Lower lobe of right lung (tissue), 2 donors: ENCODE measurements at regions not wholly inside any gene's neighbourhood (a gene's known extent, or its start where the extent isn't known, plus 50 kb on each side); places are given as distances from the start of the nearest gene placed in this dataset.

Experiments used
- ATAC-seq, 2 donors: fragments of 200-7000 bp; cut with Tn5 transposase; one replicate each; pipeline ENCODE4 v1.9.1; 2020 to 2022; ENCODE audit warnings: mild to moderate bottlenecking in 2 of 2, moderate library complexity in 2 of 2
- DNase-seq: peaks from one replicate; pipeline ENCODE4 v3.0.0-alpha.2; 2020
- H3K27ac ChIP-seq: fragments of 200-600 bp; one replicate; pipeline ENCODE4 v1.8.0; 2022
- H3K27me3 ChIP-seq: fragments of 200-600 bp; one replicate; pipeline ENCODE4 v1.8.0; 2022; ENCODE audit warnings: low read depth
- H3K36me3 ChIP-seq: fragments of 200-600 bp; one replicate; pipeline ENCODE4 v1.8.0; 2022; ENCODE audit warnings: mild to moderate bottlenecking
- H3K4me1 ChIP-seq: fragments of 200-600 bp; one replicate; pipeline ENCODE4 v1.8.0; 2022
- H3K4me3 ChIP-seq: fragments of 200-600 bp; one replicate; pipeline ENCODE4 v1.8.0; 2022; ENCODE audit warnings: mild to moderate bottlenecking
- H3K9me3 ChIP-seq: fragments of 200-600 bp; one replicate; pipeline ENCODE4 v1.8.0; 2022
- CTCF ChIP-seq: fragments of 200-600 bp; IDR thresholded peaks from one replicate; pipeline ENCODE4 v1.8.0; 2022; ENCODE audit warnings: antibody characterized with exemption, mild to moderate bottlenecking
- intact Hi-C: fragments of 100-400 bp; cut with DNase I; formaldehyde crosslinking; loops from one replicate; pipeline ENCODE4 v1.11.0; 2022
- donor health status: DM: no; HTN: yes; CAD: no; lungs with severe emphysema.

- ATAC-seq (no peak), DNase-seq (no peak)
- H3K4me1 ChIP-seq = no peaks in the 10 kb centered on the region
- no peak overlapping the region for H3K27ac ChIP-seq
- H3K36me3 ChIP-seq = no peaks in the 10 kb centered on the region
- no peak overlapping the region for H3K4me3 ChIP-seq
- TF ChIP-seq CTCF = no peak
- no peaks in the 10 kb centered on the region for H3K27me3 ChIP-seq
- no peaks in the 10 kb centered on the region for H3K9me3 ChIP-seq
- intact Hi-C loops = no loop called here
Measured at GRCh38 chr2:222082201-222082600, 216.6 kb downstream of the PAX3 start.

GRCh38 chr2:222080141-222080540, 218.7 kb downstream of the PAX3 start:
- Histone ChIP-seq H3K36me3 (no peaks in the 10 kb centered on the region), H3K9me3 (no peaks in the 10 kb centered on the region), H3K4me1 (no peaks in the 10 kb centered on the region), H3K27ac (no peak overlapping the region), H3K4me3 (no peak overlapping the region), H3K27me3 (no peaks in the 10 kb centered on the region)
- intact Hi-C loops = no loop called here
- DNase-seq (no peak), ATAC-seq (no peak)
- no peak for TF ChIP-seq CTCF

DNA sequence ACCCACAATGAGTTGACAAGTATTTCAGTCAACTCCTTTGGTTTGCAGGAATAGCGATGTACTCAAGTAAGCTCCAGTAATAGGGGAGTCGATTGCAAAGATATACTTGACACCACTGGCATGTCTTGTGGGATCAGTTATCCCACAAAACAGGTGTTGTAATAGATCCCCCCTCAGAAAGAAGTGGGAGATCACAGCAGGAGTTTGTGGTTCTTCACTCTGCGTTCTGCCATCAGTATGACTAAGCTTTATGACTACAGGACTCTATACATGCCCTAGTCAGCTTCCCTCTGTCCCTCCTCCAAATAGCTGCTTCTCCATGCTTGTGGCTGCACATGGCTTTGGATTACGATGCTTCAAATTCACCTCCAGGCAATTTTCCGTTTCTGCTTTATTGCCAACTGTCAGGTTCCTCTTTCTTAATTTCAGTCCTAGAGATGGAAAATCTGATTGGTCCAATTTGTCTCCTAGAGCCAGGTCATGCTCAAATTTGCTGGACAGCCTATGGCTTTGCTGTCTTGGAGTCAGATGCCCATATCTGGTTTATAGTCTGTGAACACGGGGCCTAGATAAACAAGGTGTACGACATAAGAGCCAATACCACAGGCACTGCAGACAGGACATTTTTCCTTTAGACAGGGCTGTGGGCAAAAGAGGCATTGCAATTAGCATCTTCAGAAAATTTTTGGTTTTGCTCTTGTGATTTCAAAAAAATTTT, 221.7 kb downstream of the PAX3 start:
- intact Hi-C loops = no loop called here
- Histone ChIP-seq H3K36me3 (no peaks in the 10 kb centered on the region), H3K9me3 (no peaks in the 10 kb centered on the region), H3K4me3 (no peak overlapping the region), H3K27me3 (no peaks in the 10 kb centered on the region), H3K27ac (no peak overlapping the region), H3K4me1 (no peaks in the 10 kb centered on the region)
- ATAC-seq (no peak), DNase-seq (no peak)
- TF ChIP-seq CTCF = no peak

DNA sequence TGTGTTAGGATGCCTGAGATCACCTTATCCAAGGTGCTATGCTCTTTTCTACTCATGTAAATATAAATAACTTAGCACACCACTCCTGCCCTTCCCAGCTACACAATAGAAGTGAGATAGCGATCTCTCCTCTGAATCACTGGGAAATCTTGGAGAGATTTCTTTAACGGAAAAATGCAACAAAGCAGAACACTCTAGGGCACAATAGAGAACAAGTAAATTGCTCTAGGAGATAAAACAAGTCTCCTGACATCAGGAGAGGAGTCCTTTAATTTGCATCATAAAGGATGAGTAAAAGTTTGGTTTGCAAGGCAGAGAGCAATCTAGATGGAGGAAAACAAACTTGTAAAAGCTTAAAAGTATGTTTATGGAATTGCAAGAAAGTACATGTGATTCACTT, 224.1 kb downstream of the PAX3 start:
- ATAC-seq (no peak), DNase-seq (no peak)
- H3K9me3 ChIP-seq = no peaks in the 10 kb centered on the region
- no peak overlapping the region for H3K27ac ChIP-seq
- H3K27me3 ChIP-seq = no peaks in the 10 kb centered on the region
- no peak for TF ChIP-seq CTCF
- no peak overlapping the region for H3K4me3 ChIP-seq
- H3K36me3 ChIP-seq = no peaks in the 10 kb centered on the region
- intact Hi-C loops = no loop called here
- no peaks in the 10 kb centered on the region for H3K4me1 ChIP-seq

DNA sequence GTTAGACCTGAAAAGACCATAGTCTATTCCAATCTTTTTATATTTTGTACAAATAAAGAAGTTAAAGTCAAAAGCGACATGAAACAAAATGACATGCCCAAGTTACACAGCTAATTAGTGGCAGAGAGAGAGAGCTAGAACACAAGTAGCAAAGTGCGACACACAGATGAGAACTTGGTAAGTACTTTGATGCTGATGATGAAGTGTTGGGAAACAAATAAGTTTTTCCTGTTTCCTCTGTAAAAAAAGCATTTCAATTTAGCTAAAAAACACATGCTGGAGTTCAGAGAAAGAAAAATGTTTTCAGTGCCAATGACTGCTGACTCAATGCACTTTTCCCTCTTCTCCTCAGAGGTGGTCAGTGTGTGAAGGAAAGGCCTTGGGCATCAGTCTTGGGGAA, 226.9 kb downstream of the PAX3 start:
- no peak for TF ChIP-seq CTCF
- no peaks in the 10 kb centered on the region for H3K9me3 ChIP-seq
- H3K27ac ChIP-seq = no peak overlapping the region
- no peaks in the 10 kb centered on the region for H3K4me1 ChIP-seq
- no peak overlapping the region for H3K4me3 ChIP-seq
- H3K36me3 ChIP-seq = no peaks in the 10 kb centered on the region
- intact Hi-C loops = no loop called here
- DNase-seq (no peak), ATAC-seq (no peak)
- peaks cover 5% of the 10 kb centered on the region for H3K27me3 ChIP-seq
